GM12878 (cell line): ENCODE measurements at regions not wholly inside any gene's neighbourhood (a gene's known extent, or its start where the extent isn't known, plus 50 kb on each side); places are given as distances from the start of the nearest gene placed in this dataset.

Experiments used
- ETV6 ChIP-seq, 2 experiments: fragments of 450-650 bp in 1 of 2; IDR thresholded peaks in 1 of 2; conservative IDR thresholded peaks in 1 of 2; 2 replicates each; pipeline ENCODE4 v1.6.1; 2014; ENCODE audit warnings: antibody characterized with exemption in 1 of 2, borderline replicate concordance in 1 of 2, low read depth in 1 of 2, mild to moderate bottlenecking in 1 of 2, moderate library complexity in 1 of 2
- POU2F2 ChIP-seq: IDR thresholded peaks from 3 replicates; pipeline ENCODE4 v1.6.1; 2011; ENCODE audit warnings: low read depth, mild to moderate bottlenecking, low read length, borderline replicate concordance

DNA sequence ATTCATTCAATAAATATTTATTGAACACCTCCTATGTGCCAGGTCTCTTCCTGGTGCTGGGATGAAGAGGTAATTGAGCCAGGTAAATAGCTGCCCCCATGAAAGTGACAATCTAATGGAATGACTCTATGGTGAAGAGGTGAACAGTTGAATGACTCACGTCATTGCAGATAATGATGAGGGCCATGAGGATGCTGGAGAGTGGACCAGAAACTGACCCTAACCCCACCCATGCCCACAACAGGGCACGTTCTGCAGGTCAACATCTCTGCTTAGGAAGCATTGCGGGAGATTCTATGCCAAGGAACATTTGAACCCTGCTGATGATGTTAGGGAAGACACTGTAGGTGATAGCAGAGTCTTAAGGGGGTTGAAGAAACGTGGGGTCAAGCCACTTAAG, 788.9 kb upstream of the TBX3 start:
- TF ChIP-seq ETV6 (conservative IDR thresholded peaks at IDR 0.05 in 1 of 2, IDR thresholded peaks at IDR 0.05 in 1 of 2; ENCODE audit: borderline replicate concordance in 1 of 2, low read depth in 1 of 2) (no peak), POU2F2 (no peak)
